Gastroesophageal sphincter (tissue), 4 donors: ENCODE measurements at regions not wholly inside any gene's neighbourhood (a gene's known extent, or its start where the extent isn't known, plus 50 kb on each side); places are given as distances from the start of the nearest gene placed in this dataset.

Experiments
- ATAC-seq: fragments of 150-250 bp; one replicate; pipeline ENCODE4 v1.9.1; 2016; ENCODE audit warnings: mild to moderate bottlenecking, moderate library complexity
- H3K27ac ChIP-seq, 4 donors: fragments of 200-600 bp; sonication (generic) in 3 of 4; 1 replicate in 3 of 4; 2 replicates in 1 of 4; pipeline ENCODE4 v1.5.1; 2016 to 2019
- H3K27me3 ChIP-seq: fragments of 200-600 bp; sonication (generic); one replicate; pipeline ENCODE4 v1.5.1; 2019
- H3K36me3 ChIP-seq, 2 donors: fragments of 200-600 bp; sonication (generic); one replicate each; pipeline ENCODE4 v1.5.1; 2019; ENCODE audit warnings: control low read depth in 1 of 2
- H3K4me1 ChIP-seq, 3 donors: fragments of 200-600 bp; sonication (generic); 1 replicate in 2 of 3; 2 replicates in 1 of 3; pipeline ENCODE4 v1.5.1; 2016 to 2019; ENCODE audit warnings: control low read depth in 2 of 3
- H3K4me3 ChIP-seq, 2 donors: fragments of 200-600 bp; sonication (generic); one replicate each; pipeline ENCODE4 v1.5.1; 2019; ENCODE audit warnings: mild to moderate bottlenecking in 1 of 2, moderate library complexity in 1 of 2
- H3K9me3 ChIP-seq, 3 donors: fragments of 200-600 bp; sonication (generic); one replicate each; pipeline ENCODE4 v1.5.1; 2017 to 2019; ENCODE audit warnings: control low read depth in 2 of 3
- CTCF ChIP-seq, 4 experiments: fragments of 200-600 bp in 2 of 4; fragments of 450-650 bp in 2 of 4; sonication (generic) in 1 of 4; IDR thresholded peaks; one replicate each; pipeline ENCODE4 v1.5.1; 2017 to 2019; ENCODE audit warnings: antibody characterized with exemption in 4 of 4, mild to moderate bottlenecking in 2 of 4, moderate library complexity in 2 of 4
- EP300 ChIP-seq: sonication (generic); formaldehyde crosslinking; IDR thresholded peaks from one replicate; pipeline ENCODE4 v1.6.1; 2017; ENCODE audit warnings: antibody characterized with exemption, mild to moderate bottlenecking
- POLR2A ChIP-seq, 2 donors: fragments of 450-650 bp; IDR thresholded peaks; one replicate each; pipeline ENCODE4 v1.6.1; 2017; ENCODE audit warnings: antibody characterized with exemption in 2 of 2, mild to moderate bottlenecking in 2 of 2, moderate library complexity in 1 of 2
- POLR2AphosphoS5 ChIP-seq: sonication (generic); formaldehyde crosslinking; IDR thresholded peaks from one replicate; pipeline ENCODE4 v1.6.1; 2017; ENCODE audit warnings: antibody characterized with exemption
- WGBS, 2 donors: methylation state at CpG; one replicate each; pipeline ENCODE4 v1.1.5; 2018; ENCODE audit warnings: low coverage in 1 of 2; 5-methylcytosine and 5-hydroxymethylcytosine counted together

GRCh38 chr2:59798687-59799232 is 754.7 kb downstream of the BCL11A start:
- 90 to 96% methylated on average over 8 to 9 of the region's 9 CpGs for WGBS, 2 donors
- Histone ChIP-seq H3K4me1 (no peaks in the 10 kb centered on the region), H3K36me3 (no peaks in the 10 kb centered on the region), H3K9me3 (peaks cover 0 to 11% (median 0%) of the 10 kb centered on the region in 3 donors), H3K4me3 (no peak overlapping the region), H3K27me3 (no peaks in the 10 kb centered on the region), H3K27ac (no peak overlapping the region)
- TF ChIP-seq POLR2A (IDR thresholded peaks at IDR 0.05) (no peak), CTCF (IDR thresholded peaks at IDR 0.05) (no peak), POLR2AphosphoS5 (no peak), EP300 (no peak)
- ATAC-seq = no peak

GRCh38 chr2:59791004-59791618 is 762.3 kb downstream of the BCL11A start:
- no peak overlapping the region for H3K4me3 ChIP-seq
- H3K4me1 ChIP-seq = no peaks in the 10 kb centered on the region
- H3K9me3 ChIP-seq = peaks cover 0 to 12% (median 0%) of the 10 kb centered on the region in 3 donors
- 71 to 87% methylated on average over 7 to 12 of the region's 12 CpGs for WGBS, 2 donors
- no peak for ATAC-seq
- no peak overlapping the region for H3K27ac ChIP-seq
- no peaks in the 10 kb centered on the region for H3K27me3 ChIP-seq
- H3K36me3 ChIP-seq = no peaks in the 10 kb centered on the region
- no peak for TF ChIP-seq CTCF (IDR thresholded peaks at IDR 0.05)
- TF ChIP-seq POLR2AphosphoS5 = no peak
- no peak for TF ChIP-seq EP300
- TF ChIP-seq POLR2A (IDR thresholded peaks at IDR 0.05) = no peak

- Histone ChIP-seq H3K4me3 (no peak overlapping the region), H3K9me3 (peaks cover 0 to 12% (median 0%) of the 10 kb centered on the region in 3 donors), H3K4me1 (no peaks in the 10 kb centered on the region), H3K27me3 (no peaks in the 10 kb centered on the region), H3K27ac (no peak overlapping the region), H3K36me3 (no peaks in the 10 kb centered on the region)
- no peak for ATAC-seq
- 70 to 71% methylated on average over 8 to 10 of the region's 11 CpGs for WGBS, 2 donors
- no peak for TF ChIP-seq CTCF (IDR thresholded peaks at IDR 0.05)
- TF ChIP-seq POLR2AphosphoS5 = no peak
- TF ChIP-seq EP300 = no peak
- no peak for TF ChIP-seq POLR2A (IDR thresholded peaks at IDR 0.05)
Observed at GRCh38 chr2:59790186-59791003, 763.1 kb downstream of the BCL11A start.

GRCh38 chr2:59789523-59789922 is 763.9 kb downstream of the BCL11A start:
- H3K27ac ChIP-seq = no peak overlapping the region
- H3K4me1 ChIP-seq = no peaks in the 10 kb centered on the region
- 55 to 81% methylated on average over 2 of the region's 2 CpGs for whole genome bisulfite sequencing, 2 donors
- ATAC-seq = no peak
- no peak overlapping the region for H3K4me3 ChIP-seq
- H3K36me3 ChIP-seq = no peaks in the 10 kb centered on the region
- H3K9me3 ChIP-seq = peaks cover 0 to 9% (median 0%) of the 10 kb centered on the region in 3 donors
- no peak for TF ChIP-seq POLR2A (IDR thresholded peaks at IDR 0.05)
- H3K27me3 ChIP-seq = no peaks in the 10 kb centered on the region

GRCh38 chr2:59787095-59787494 is 766.4 kb downstream of the BCL11A start:
- 81 to 83% methylated on average over 3 of the region's 3 CpGs for WGBS, 2 donors
- H3K4me3 ChIP-seq = no peak overlapping the region
- H3K4me1 ChIP-seq = no peaks in the 10 kb centered on the region
- H3K36me3 ChIP-seq = no peaks in the 10 kb centered on the region
- no peak for TF ChIP-seq POLR2AphosphoS5
- no peak for TF ChIP-seq CTCF (IDR thresholded peaks at IDR 0.05)
- TF ChIP-seq POLR2A (IDR thresholded peaks at IDR 0.05) = no peak
- no peak for TF ChIP-seq EP300
- H3K27ac ChIP-seq = no peak overlapping the region
- no peaks in the 10 kb centered on the region for H3K27me3 ChIP-seq
- ATAC-seq = no peak
- H3K9me3 ChIP-seq = no peaks in the 10 kb centered on the region
